ENCODE measurements at regions not wholly inside any gene's neighbourhood (a gene's known extent, or its start where the extent isn't known, plus 50 kb on each side); places are given as distances from the start of the nearest gene placed in this dataset.

- peaks cover 29% of the 10 kb centered on the region for H3K27me3 Mint-ChIP-seq
- H3K27ac Mint-ChIP-seq, result no peak overlapping the region
- no peak overlapping the region for H3K4me3 Mint-ChIP-seq
- H3K4me1 Mint-ChIP-seq, result no peaks in the 10 kb centered on the region
- DNase-seq, result no peak
- H3K9me3 Mint-ChIP-seq, result no peaks in the 10 kb centered on the region
- no peaks in the 10 kb centered on the region for H3K36me3 Mint-ChIP-seq
Measured at GRCh38 chr13:78743973-78744372, 85.0 kb upstream of the OBI1 start.

GRCh38 chr13:78742659-78743058 is 83.7 kb upstream of the OBI1 start:
- Mint-ChIP-seq H3K36me3 (no peaks in the 10 kb centered on the region), H3K4me1 (no peaks in the 10 kb centered on the region), H3K4me3 (no peak overlapping the region), H3K27me3 (peaks cover 24% of the 10 kb centered on the region), H3K9me3 (no peaks in the 10 kb centered on the region), H3K27ac (no peak overlapping the region)
- DNase-seq, result no peak

- no peak overlapping the region for H3K27ac Mint-ChIP-seq
- peaks cover 8% of the 10 kb centered on the region for H3K27me3 Mint-ChIP-seq
- no peak for DNase-seq
- no peaks in the 10 kb centered on the region for H3K4me1 Mint-ChIP-seq
- no peaks in the 10 kb centered on the region for H3K36me3 Mint-ChIP-seq
- H3K4me3 Mint-ChIP-seq, result no peak overlapping the region
- no peaks in the 10 kb centered on the region for H3K9me3 Mint-ChIP-seq
Measured at GRCh38 chr13:78736142-78736541, 77.2 kb upstream of the OBI1 start.

- H3K4me3 Mint-ChIP-seq, result no peak overlapping the region
- H3K36me3 Mint-ChIP-seq, result no peaks in the 10 kb centered on the region
- DNase-seq, result no peak
- H3K27me3 Mint-ChIP-seq, result peaks cover 7% of the 10 kb centered on the region
- no peaks in the 10 kb centered on the region for H3K4me1 Mint-ChIP-seq
- no peaks in the 10 kb centered on the region for H3K9me3 Mint-ChIP-seq
- no peak overlapping the region for H3K27ac Mint-ChIP-seq
Measured at GRCh38 chr13:78732445-78733017, 73.6 kb upstream of the OBI1 start.

GRCh38 chr13:78722700-78723099 is 63.7 kb upstream of the OBI1 start:
- DNase-seq, result no peak
- Mint-ChIP-seq H3K27me3 (peaks cover 15% of the 10 kb centered on the region), H3K27ac (no peak overlapping the region), H3K4me3 (no peak overlapping the region), H3K9me3 (no peaks in the 10 kb centered on the region), H3K4me1 (no peaks in the 10 kb centered on the region), H3K36me3 (no peaks in the 10 kb centered on the region)

GRCh38 chr13:78719367-78719766 is 60.4 kb upstream of the OBI1 start:
- no peak for DNase-seq
- Mint-ChIP-seq H3K27ac (no peak overlapping the region), H3K27me3 (peaks cover 14% of the 10 kb centered on the region), H3K36me3 (no peaks in the 10 kb centered on the region), H3K4me3 (no peak overlapping the region), H3K4me1 (peaks cover 3% of the 10 kb centered on the region), H3K9me3 (no peaks in the 10 kb centered on the region)

- Mint-ChIP-seq H3K27ac (no peak overlapping the region), H3K9me3 (no peaks in the 10 kb centered on the region), H3K4me3 (no peak overlapping the region), H3K36me3 (no peaks in the 10 kb centered on the region), H3K27me3 (peaks cover 5% of the 10 kb centered on the region), H3K4me1 (peaks cover 3% of the 10 kb centered on the region)
- DNase-seq, result no peak
Measured at GRCh38 chr13:78714717-78715116, 55.8 kb upstream of the OBI1 start.

- Mint-ChIP-seq H3K27ac (no peak overlapping the region), H3K9me3 (no peaks in the 10 kb centered on the region), H3K4me1 (peaks cover 3% of the 10 kb centered on the region), H3K36me3 (no peaks in the 10 kb centered on the region), H3K4me3 (no peak overlapping the region), H3K27me3 (peaks cover 8% of the 10 kb centered on the region)
- no peak for DNase-seq
Measured at GRCh38 chr13:78712831-78713230, 53.9 kb upstream of the OBI1 start.

GRCh38 chr13:78709028-78709427 is 50.1 kb upstream of the OBI1 start:
- peaks cover 2% of the 10 kb centered on the region for H3K36me3 Mint-ChIP-seq
- H3K27ac Mint-ChIP-seq, result no peak overlapping the region
- no peaks in the 10 kb centered on the region for H3K4me1 Mint-ChIP-seq

More at GRCh38 chr13:78709028-78709427, 50.1 kb upstream of the OBI1 start:
- Mint-ChIP-seq H3K4me3 (no peak overlapping the region), H3K27me3 (peaks cover 11% of the 10 kb centered on the region), H3K9me3 (peaks cover 3% of the 10 kb centered on the region)
- DNase-seq, result no peak
